GM23338 (cell line): ENCODE measurements at regions not wholly inside any gene's neighbourhood (a gene's known extent, or its start where the extent isn't known, plus 50 kb on each side); places are given as distances from the start of the nearest gene placed in this dataset.

Experiments
- CREB1 ChIP-seq: fragments of 250-450 bp; sonication (Bioruptor Pico); IDR thresholded peaks from 2 replicates; pipeline ENCODE4 v1.5.0; 2020; ENCODE audit warnings: low read depth, mild to moderate bottlenecking, moderate library complexity
- CTCF ChIP-seq, 2 experiments: fragments of 200-600 bp in 1 of 2; sonication (generic) in 1 of 2; conservative IDR thresholded peaks; 2 replicates each; pipeline versions ENCODE4 v1.5.1 to v1.6.1; 2016 to 2017; ENCODE audit warnings: antibody characterized with exemption in 2 of 2, low read depth in 2 of 2, mild to moderate bottlenecking in 2 of 2, moderate library complexity in 1 of 2
- ETS1 ChIP-seq: IDR thresholded peaks from 2 replicates; pipeline ENCODE4 v1.6.1; 2016; ENCODE audit warnings: antibody characterized with exemption
- EZH2 ChIP-seq: fragments of 200-600 bp; sonication (generic); IDR thresholded peaks from one replicate; pipeline ENCODE4 v1.8.0; 2017; ENCODE audit warnings: antibody characterized with exemption, mild to moderate bottlenecking, low read depth; ENCODE audit not compliant: unreplicated experiment
- EZH2phosphoT487 ChIP-seq: fragments of 200-600 bp; sonication (generic); IDR thresholded peaks from one replicate; pipeline ENCODE4 v1.8.1; 2018; ENCODE audit warnings: antibody characterized with exemption; ENCODE audit not compliant: unreplicated experiment
- JUNB ChIP-seq: IDR thresholded peaks from one replicate; pipeline ENCODE4 v1.6.1; 2016; ENCODE audit warnings: antibody characterized with exemption; ENCODE audit not compliant: unreplicated experiment
- NANOG ChIP-seq: IDR thresholded peaks from 2 replicates; pipeline ENCODE4 v1.6.1; 2016; ENCODE audit warnings: antibody characterized with exemption, borderline replicate concordance
- POLR2AphosphoS5 ChIP-seq: IDR thresholded peaks from 2 replicates; pipeline ENCODE4 v1.6.1; 2016; ENCODE audit warnings: antibody characterized with exemption, low read depth
- REST ChIP-seq: IDR thresholded peaks from one replicate; pipeline ENCODE4 v1.6.1; 2018; ENCODE audit warnings: antibody characterized with exemption; ENCODE audit not compliant: unreplicated experiment
- STAT1 ChIP-seq: IDR thresholded peaks from one replicate; pipeline ENCODE4 v1.6.1; 2016; ENCODE audit warnings: antibody characterized with exemption; ENCODE audit not compliant: unreplicated experiment
- ZNF114 ChIP-seq: fragments of 250-450 bp; sonication (Bioruptor Pico); IDR thresholded peaks from 2 replicates; pipeline ENCODE4 v1.5.0; 2020; ENCODE audit warnings: mild to moderate bottlenecking, moderate library complexity
- ZNF331 ChIP-seq: fragments of 250-450 bp; sonication (Bioruptor Pico); IDR thresholded peaks from 2 replicates; pipeline ENCODE4 v1.5.0; 2020; ENCODE audit warnings: low read depth, mild to moderate bottlenecking, moderate library complexity
- ZNF462 ChIP-seq: fragments of 250-450 bp; sonication (Bioruptor Pico); IDR thresholded peaks from 2 replicates; pipeline ENCODE4 v1.5.0; 2020; ENCODE audit warnings: mild to moderate bottlenecking, moderate library complexity

- no peak for TF ChIP-seq CTCF (conservative IDR thresholded peaks at IDR 0.05; ENCODE audit: low read depth in 2 of 2)
- no peak for TF ChIP-seq POLR2AphosphoS5
- TF ChIP-seq EZH2: no peak
- TF ChIP-seq CREB1 (CRISPR knock-in tag): no peak
- no peak for TF ChIP-seq EZH2phosphoT487
- TF ChIP-seq ETS1: no peak
- TF ChIP-seq REST: no peak
- TF ChIP-seq JUNB: no peak
- TF ChIP-seq NANOG: no peak
- TF ChIP-seq ZNF114 (CRISPR knock-in tag): no peak
- no peak for TF ChIP-seq ZNF462 (CRISPR knock-in tag)
- TF ChIP-seq STAT1: no peak
- no peak for TF ChIP-seq ZNF331 (CRISPR knock-in tag)
Observed at GRCh38 chr6:19446570-19446969, 390.6 kb upstream of the ID4 start.
